Hepatocyte (in vitro differentiated cells): ENCODE measurements at regions not wholly inside any gene's neighbourhood (a gene's known extent, or its start where the extent isn't known, plus 50 kb on each side); places are given as distances from the start of the nearest gene placed in this dataset.

Experiments
- DNase-seq: peaks from one replicate; pipeline ENCODE4 v3.0.0-alpha.2; 2016; ENCODE audit warnings: low spot score
- H2AFZ ChIP-seq: fragments of 200-600 bp; sonication (generic); 2 replicates; pipeline ENCODE4 v1.6.0; 2016; ENCODE audit warnings: antibody characterized with exemption, mild to moderate bottlenecking
- H3K27ac ChIP-seq: fragments of 200-600 bp; sonication (generic); 2 replicates; pipeline ENCODE4 v1.5.1; 2016; ENCODE audit warnings: mild to moderate bottlenecking
- H3K27me3 ChIP-seq: fragments of 200-600 bp; sonication (generic); 2 replicates; pipeline ENCODE4 v1.6.1; 2016
- H3K36me3 ChIP-seq: fragments of 200-600 bp; sonication (generic); replicated peaks from 2 replicates; pipeline ENCODE4 v1.5.1; 2016; ENCODE audit warnings: low read depth; ENCODE audit not compliant: insufficient read depth
- H3K4me1 ChIP-seq: fragments of 200-600 bp; sonication (generic); 2 replicates; pipeline ENCODE4 v1.5.1; 2016; ENCODE audit warnings: mild to moderate bottlenecking, moderate library complexity; ENCODE audit not compliant: insufficient read depth
- H3K4me2 ChIP-seq: fragments of 200-600 bp; sonication (generic); 2 replicates; pipeline ENCODE4 v1.6.0; 2016
- H3K4me3 ChIP-seq: fragments of 200-600 bp; sonication (generic); 2 replicates; pipeline ENCODE4 v1.5.1; 2016; ENCODE audit warnings: mild to moderate bottlenecking
- H3K79me2 ChIP-seq: fragments of 200-600 bp; sonication (generic); 2 replicates; pipeline ENCODE4 v1.6.0; 2017; ENCODE audit warnings: mild to moderate bottlenecking
- H3K9me2 ChIP-seq: fragments of 200-600 bp; sonication (generic); replicated peaks from 2 replicates; pipeline ENCODE4 v1.6.0; 2017; ENCODE audit warnings: mild to moderate bottlenecking; ENCODE audit not compliant: insufficient read depth
- H3K9me3 ChIP-seq: fragments of 200-600 bp; sonication (generic); 2 replicates; pipeline ENCODE4 v1.5.1; 2016; ENCODE audit warnings: low read depth, mild to moderate bottlenecking
- H4K20me1 ChIP-seq: fragments of 200-600 bp; sonication (generic); 2 replicates; pipeline ENCODE4 v1.6.0; 2016; ENCODE audit warnings: mild to moderate bottlenecking; ENCODE audit not compliant: insufficient read depth, poor library complexity, severe bottlenecking
- CTCF ChIP-seq: fragments of 200-600 bp; sonication (generic); IDR thresholded peaks from 2 replicates; pipeline ENCODE4 v1.5.1; 2016; ENCODE audit warnings: antibody characterized with exemption, mild to moderate bottlenecking; ENCODE audit not compliant: poor library complexity
- EZH2 ChIP-seq: fragments of 200-600 bp; sonication (generic); IDR thresholded peaks from 2 replicates; pipeline ENCODE4 v1.6.1; 2016; ENCODE audit warnings: antibody characterized with exemption, mild to moderate bottlenecking, borderline replicate concordance
- EZH2phosphoT487 ChIP-seq: fragments of 200-600 bp; sonication (generic); IDR thresholded peaks from one replicate; pipeline ENCODE4 v1.6.1; 2018; ENCODE audit warnings: antibody characterized with exemption, mild to moderate bottlenecking, low read depth, moderate library complexity; ENCODE audit not compliant: unreplicated experiment, severe bottlenecking
- WGBS: methylation state at CpG from one replicate; pipeline ENCODE4 v1.1.6; 2016; ENCODE audit warnings: low lambda C conversion rate; ENCODE audit errors: missing lambda C conversion rate; 5-methylcytosine and 5-hydroxymethylcytosine counted together

GRCh38 chr13:33723365-33723764 is 94.6 kb upstream of the RFC3 start:
- H3K4me2 ChIP-seq, result no peak overlapping the region
- H3K36me3 ChIP-seq, result no peaks in the 10 kb centered on the region
- no peaks in the 10 kb centered on the region for H3K79me2 ChIP-seq
- no peaks in the 10 kb centered on the region for H4K20me1 ChIP-seq
- no peak overlapping the region for H3K27ac ChIP-seq
- no peaks in the 10 kb centered on the region for H3K9me2 ChIP-seq
- no peaks in the 10 kb centered on the region for H3K27me3 ChIP-seq
- no peaks in the 10 kb centered on the region for H3K4me1 ChIP-seq
- H3K9me3 ChIP-seq, result no peaks in the 10 kb centered on the region
- no peak for TF ChIP-seq EZH2phosphoT487
- no peak for TF ChIP-seq EZH2
- TF ChIP-seq CTCF, result no peak
- H3K4me3 ChIP-seq, result no peak overlapping the region
- H2AFZ ChIP-seq, result no peak overlapping the region
- no peak for DNase-seq

- Histone ChIP-seq H3K9me3 (no peaks in the 10 kb centered on the region), H3K27ac (no peak overlapping the region), H3K4me2 (no peak overlapping the region), H2AFZ (no peak overlapping the region), H3K9me2 (no peaks in the 10 kb centered on the region), H3K36me3 (no peaks in the 10 kb centered on the region), H3K4me1 (no peaks in the 10 kb centered on the region), H3K27me3 (no peaks in the 10 kb centered on the region), H3K79me2 (no peaks in the 10 kb centered on the region), H3K4me3 (no peak overlapping the region), H4K20me1 (no peaks in the 10 kb centered on the region)
- 5% methylated on average over 4 of the region's 4 CpGs for WGBS
- peak; percentile 89 for DNase-seq
- TF ChIP-seq EZH2 (no peak), CTCF (peak; percentile 83)
Observed at GRCh38 chr13:33723772-33724435, 94.0 kb upstream of the RFC3 start.

- no peak for DNase-seq
- no peak overlapping the region for H3K4me2 ChIP-seq
- H3K4me3 ChIP-seq, result no peak overlapping the region
- no peaks in the 10 kb centered on the region for H3K9me2 ChIP-seq
- WGBS, result 69% methylated on average over 2 of the region's 2 CpGs
- H3K4me1 ChIP-seq, result no peaks in the 10 kb centered on the region
- H3K79me2 ChIP-seq, result no peaks in the 10 kb centered on the region
- TF ChIP-seq EZH2, result no peak
- no peak for TF ChIP-seq EZH2phosphoT487
- no peak for TF ChIP-seq CTCF
- H4K20me1 ChIP-seq, result no peaks in the 10 kb centered on the region
- no peak overlapping the region for H2AFZ ChIP-seq
- H3K9me3 ChIP-seq, result no peaks in the 10 kb centered on the region
- no peaks in the 10 kb centered on the region for H3K27me3 ChIP-seq
- H3K36me3 ChIP-seq, result no peaks in the 10 kb centered on the region
- no peak overlapping the region for H3K27ac ChIP-seq
Observed at GRCh38 chr13:33725340-33725739, 92.6 kb upstream of the RFC3 start.
